HCT116 (cell line): ENCODE measurements at regions not wholly inside any gene's neighbourhood (a gene's known extent, or its start where the extent isn't known, plus 50 kb on each side); places are given as distances from the start of the nearest gene placed in this dataset.

Source experiments
- ATAC-seq: fragments of 200-7000 bp; cut with Tn5 transposase; 2 replicates; pipeline ENCODE4 v1.9.1; 2020; ENCODE audit warnings: mild to moderate bottlenecking, moderate library complexity
- BruUV-seq: library from RNA; stranded (reverse); fragments of 400-500 nt; replicated peaks from 2 replicates; lab custom pipeline; 2021; lab: Mats Ljungman, UMichigan
- CTCF ChIA-PET: fragments of 300-600 bp; sonication (Branson Sonifier 250); formaldehyde crosslinking; loops from one replicate; lab custom pipeline; 2021; ENCODE audit warnings: antibody characterized with exemption; lab: Charles Lee
- POLR2A ChIA-PET: fragments of 300-600, 350-600 bp; sonication (Branson Sonifier 250); formaldehyde crosslinking; loops from one replicate; lab custom pipeline; 2021; ENCODE audit warnings: antibody characterized with exemption; lab: Charles Lee
- RAD21 ChIA-PET, 2 experiments: fragments of 300-600 bp; sonication (Branson Sonifier 250); formaldehyde crosslinking; loops; one replicate each; lab custom pipeline; 2023; ENCODE audit warnings: low total read pairs in 2 of 2; ENCODE audit not compliant: uncharacterized antibody in 2 of 2, unreplicated experiment in 2 of 2, low non-redundant PET in 1 of 2; lab: Charles Lee
- DNase-seq: peaks from one replicate; pipeline ENCODE4 v3.0.0-alpha.2; 2010; ENCODE audit warnings: low read depth, low spot score
- H2AFZ ChIP-seq: fragments of 200-600 bp; shearing (Covaris generic), sonication (generic); 2 replicates; pipeline ENCODE4 v1.6.1; 2017; ENCODE audit warnings: low read depth, mixed run types, mixed read lengths, antibody characterized with exemption, low read length; ENCODE audit not compliant: poor library complexity, severe bottlenecking
- H3K27ac ChIP-seq: 2 replicates; pipeline ENCODE4 v1.5.1; 2012; ENCODE audit warnings: low read depth, low read length
- H3K27me3 ChIP-seq: fragments of 200-600 bp; sonication (generic); 2 replicates; pipeline ENCODE4 v1.6.1; 2016; ENCODE audit warnings: mixed run types, low read length, mixed read lengths; ENCODE audit not compliant: insufficient read depth
- H3K36me3 ChIP-seq, 2 experiments: fragments of 200-500 bp in 1 of 2; fragments of 200-600 bp in 1 of 2; sonication (Bioruptor generic) in 1 of 2; sonication (generic) in 1 of 2; 2 replicates each; pipeline versions ENCODE4 v1.5.1 to v1.6.1; 2014 to 2016; ENCODE audit warnings: low read length in 2 of 2, inconsistent platforms in 1 of 2, mixed read lengths in 1 of 2, mixed run types in 1 of 2; ENCODE audit not compliant: insufficient read depth in 2 of 2, control insufficient read depth in 1 of 2
- H3K4me1 ChIP-seq, 2 experiments: fragments of 200-600 bp in 1 of 2; sonication (generic) in 1 of 2; 2 replicates each; pipeline versions ENCODE4 v1.5.1 to v1.6.1; 2012 to 2017; ENCODE audit warnings: low read length in 2 of 2, inconsistent platforms in 1 of 2, mild to moderate bottlenecking in 1 of 2, mixed read lengths in 1 of 2, mixed run types in 1 of 2, moderate library complexity in 1 of 2; ENCODE audit not compliant: insufficient read depth in 2 of 2, control insufficient read depth in 1 of 2
- H3K4me2 ChIP-seq: fragments of 200-600 bp; sonication (generic); 2 replicates; pipeline ENCODE4 v1.6.1; 2017; ENCODE audit warnings: mixed run types, low read length, mixed read lengths
- H3K4me3 ChIP-seq, 2 experiments: fragments of 200-600 bp in 1 of 2; sonication (generic) in 1 of 2; replicated peaks in 1 of 2; 2 replicates each; pipeline ENCODE4 v1.5.1; 2011 to 2016; ENCODE audit warnings: low read length in 2 of 2, control low read depth in 1 of 2, low read depth in 1 of 2, mild to moderate bottlenecking in 1 of 2, mixed read lengths in 1 of 2, mixed run types in 1 of 2
- H3K79me2 ChIP-seq: fragments of 200-600 bp; sonication (generic); 2 replicates; pipeline ENCODE4 v1.6.1; 2017; ENCODE audit warnings: mild to moderate bottlenecking, mixed run types, low read length, moderate library complexity, mixed read lengths; ENCODE audit not compliant: insufficient read depth
- H3K9ac ChIP-seq: fragments of 200-600 bp; sonication (generic); 2 replicates; pipeline ENCODE4 v1.6.1; 2016; ENCODE audit warnings: low read length, mixed read lengths
- H3K9me2 ChIP-seq: fragments of 200-600 bp; sonication (generic), shearing (Covaris generic); 2 replicates; pipeline ENCODE4 v1.6.1; 2017; ENCODE audit warnings: mixed run types, mild to moderate bottlenecking, moderate library complexity; ENCODE audit not compliant: insufficient read depth
- H3K9me3 ChIP-seq, 2 experiments: fragments of 200-500 bp in 1 of 2; fragments of 200-600 bp in 1 of 2; sonication (Bioruptor generic) in 1 of 2; sonication (generic) in 1 of 2; 2 replicates each; pipeline ENCODE4 v1.6.1; 2014 to 2017; ENCODE audit warnings: low read length in 2 of 2, mixed read lengths in 2 of 2, inconsistent platforms in 1 of 2, low read depth in 1 of 2, mild to moderate bottlenecking in 1 of 2, mixed run types in 1 of 2, moderate library complexity in 1 of 2; ENCODE audit not compliant: control insufficient read depth in 1 of 2, insufficient read depth in 1 of 2
- H4K20me1 ChIP-seq: fragments of 200-600 bp; sonication (generic), shearing (Covaris generic); 2 replicates; pipeline ENCODE4 v1.6.1; 2017; ENCODE audit warnings: mixed run types, mild to moderate bottlenecking, moderate library complexity; ENCODE audit not compliant: insufficient read depth
- CBX3 ChIP-seq: IDR thresholded peaks from 2 replicates; pipeline ENCODE4 v1.6.1; 2012; ENCODE audit warnings: low read depth
- CEBPB ChIP-seq: IDR thresholded peaks from 2 replicates; pipeline ENCODE4 v1.6.1; 2012; ENCODE audit warnings: low read depth
- EZH2 ChIP-seq: fragments of 200-600 bp; sonication (generic); IDR thresholded peaks from 2 replicates; pipeline ENCODE4 v1.6.1; 2017; ENCODE audit warnings: antibody characterized with exemption, mixed run types
- EZH2phosphoT487 ChIP-seq: fragments of 200-600 bp; IDR thresholded peaks from 2 replicates; pipeline ENCODE4 v1.6.1; 2018; ENCODE audit warnings: antibody characterized with exemption, borderline replicate concordance
- JUND ChIP-seq: IDR thresholded peaks from 2 replicates; pipeline ENCODE4 v1.6.1; 2012
- POLR2A ChIP-seq: IDR thresholded peaks from 2 replicates; pipeline ENCODE4 v1.7.0; 2011; ENCODE audit warnings: borderline replicate concordance; ENCODE audit not compliant: insufficient read depth, insufficient read length; ENCODE audit errors: extremely low read depth
- POLR2AphosphoS5 ChIP-seq: IDR thresholded peaks from 2 replicates; pipeline ENCODE4 v1.6.1; 2011; ENCODE audit warnings: mild to moderate bottlenecking, low read depth, low read length, moderate library complexity
- RAD21 ChIP-seq: IDR thresholded peaks from 2 replicates; pipeline ENCODE4 v1.6.1; 2012; ENCODE audit warnings: low read depth, mild to moderate bottlenecking
- SIN3A ChIP-seq: IDR thresholded peaks from 2 replicates; pipeline ENCODE4 v1.6.1; 2012; ENCODE audit warnings: low read depth
- YY1 ChIP-seq: IDR thresholded peaks from 2 replicates; pipeline ENCODE4 v1.6.1; 2011; ENCODE audit warnings: low read length, low read depth, moderate library complexity, mild to moderate bottlenecking; ENCODE audit not compliant: insufficient replicate concordance; ENCODE audit errors: extremely low read depth
- ZFX ChIP-seq: fragments of 450-650 bp; IDR thresholded peaks from 2 replicates; pipeline ENCODE4 v1.6.1; 2017
- ZNF274 ChIP-seq: fragments of 200-500 bp; sonication (Bioruptor generic); IDR thresholded peaks from 2 replicates; pipeline ENCODE4 v1.6.1; 2014; ENCODE audit warnings: mild to moderate bottlenecking, low read depth, low read length, inconsistent platforms
- intact Hi-C: fragments of 100-400 bp; cut with micrococcal nuclease; formaldehyde crosslinking; loops from 2 replicates; pipeline ENCODE4 v1.10.0; 2022
- TF ChIP-seq, protein P1 (sequence below), 3 experiments: fragments of 200-600 bp in 1 of 3; sonication (generic) in 1 of 3; IDR thresholded peaks in 2 of 3; conservative IDR thresholded peaks in 1 of 3; 2 replicates each; pipeline ENCODE4 v1.5.1; 2012 to 2017; ENCODE audit warnings: low read depth in 2 of 3, low read length in 2 of 3, antibody characterized with exemption in 1 of 3, borderline replicate concordance in 1 of 3, control low read depth in 1 of 3, mild to moderate bottlenecking in 1 of 3, mixed read lengths in 1 of 3, mixed run types in 1 of 3, moderate library complexity in 1 of 3; ENCODE audit not compliant: insufficient read depth in 1 of 3
- TF ChIP-seq, protein P2 (sequence below): IDR thresholded peaks from 2 replicates; pipeline ENCODE4 v1.6.1; 2012

DNA sequence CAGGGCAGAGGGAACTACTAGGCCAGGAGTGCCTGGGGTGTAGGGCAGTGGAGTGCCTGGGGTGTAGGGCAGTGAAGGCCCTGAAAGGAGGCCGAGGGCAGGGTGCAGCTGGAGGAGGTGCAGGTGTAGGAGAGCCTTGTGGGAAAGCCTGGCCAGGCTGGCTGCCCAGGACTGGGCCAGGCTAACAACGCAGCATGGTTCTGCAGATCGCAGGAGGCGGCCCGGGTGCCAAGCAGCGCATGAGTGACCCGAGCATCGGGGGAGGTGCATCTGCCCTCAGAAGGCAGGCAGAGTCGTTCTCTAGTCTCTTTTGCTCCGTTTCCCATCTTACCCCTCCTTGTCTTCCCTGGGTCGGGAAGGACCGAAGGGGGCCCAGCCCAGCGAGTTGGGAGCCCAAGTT lies 151.5 kb upstream of the PHACTR3 start:
- RAD21 ChIA-PET, result interaction anchor here in 1 of 2 experiments (0.7 kb wide), 1 partner anchor 942 kb away, joined by 4 read pairs; no protein-coding TSS in a partner anchor

DNA sequence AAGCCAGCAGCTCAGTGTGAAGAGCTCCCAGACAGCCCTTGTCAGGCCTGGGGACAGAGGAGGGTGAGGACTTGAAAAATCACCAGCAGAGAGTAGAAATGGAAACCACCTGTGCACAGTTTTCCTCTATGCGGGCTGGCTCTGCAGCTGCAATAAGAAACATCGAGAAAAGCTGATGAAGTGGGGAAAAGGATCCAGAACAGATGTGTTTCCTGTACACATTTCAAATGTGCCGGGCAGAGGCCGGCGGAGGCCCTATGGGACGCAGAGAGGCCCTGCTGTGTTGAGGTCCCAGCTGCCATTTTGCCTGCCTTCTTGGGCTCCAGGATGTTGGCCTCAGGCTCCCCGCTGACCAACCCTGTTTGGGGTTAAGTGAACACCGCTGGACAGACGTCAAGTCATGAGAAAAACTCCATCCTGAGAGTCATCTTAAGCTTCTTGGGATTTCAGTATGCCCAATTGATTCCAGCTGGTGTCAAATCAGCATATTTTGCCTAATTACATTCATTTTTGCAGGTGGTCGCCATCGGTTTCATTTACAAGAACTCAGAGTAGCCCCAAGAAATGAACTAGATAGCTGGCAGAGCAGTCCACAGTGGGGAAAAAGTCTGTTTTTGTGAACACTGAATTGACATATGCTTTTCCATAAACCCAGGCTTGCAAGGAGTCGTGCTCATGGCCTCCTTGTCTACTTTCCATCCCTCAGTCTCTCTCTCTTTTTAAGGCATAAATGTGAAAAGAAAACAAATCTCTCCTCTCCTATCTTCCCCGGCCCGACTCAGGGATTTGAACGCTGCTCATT lies 150.4 kb upstream of the PHACTR3 start:
- Histone ChIP-seq H3K9ac (no peak overlapping the region), H3K4me1 (0 out of 4 replicates have a peak, but pooled peaks cover 0 to 4% of the 10 kb centered on the region in 2 experiments), H3K9me3 (no peaks in the 10 kb centered on the region), H3K79me2 (no peaks in the 10 kb centered on the region), H3K27me3 (peaks cover 29% of the 10 kb centered on the region; the same call in 1 of the 2 replicates), H3K4me2 (no peak overlapping the region), H2AFZ (no peak overlapping the region), H3K36me3 (no peaks in the 10 kb centered on the region), H3K4me3 (no peak overlapping the region), H3K9me2 (no peaks in the 10 kb centered on the region), H4K20me1 (no peaks in the 10 kb centered on the region), H3K27ac (no peak overlapping the region)
- intact Hi-C loops, result loop anchor here (10.0 kb wide), 2 partner anchors 1219 to 1859 kb away; no protein-coding TSS in a partner anchor
- no peak for ATAC-seq
- POLR2A ChIA-PET, result no interaction called here
- BruUV-seq, result no TSS peak
- RAD21 ChIA-PET, result interaction anchor here in 1 of 2 experiments (0.7 kb wide), 1 partner anchor 943 kb away, joined by 4 read pairs; no protein-coding TSS in a partner anchor
- CTCF ChIA-PET, result interaction anchor here (0.9 to 1.5 kb wide), 3 partner anchors 42 to 972 kb away, joined by 3 to 4 read pairs (median 3); no protein-coding TSS in a partner anchor
- TF ChIP-seq SIN3A (no peak), YY1 (no peak), ZNF274 (no peak), EZH2 (no peak), JUND (no peak), RAD21 (no peak), CBX3 (no peak), POLR2A (no peak), ZFX (no peak), POLR2AphosphoS5 (no peak), EZH2phosphoT487 (no peak), CEBPB (no peak)
- TF ChIP-seq, protein P1, sequence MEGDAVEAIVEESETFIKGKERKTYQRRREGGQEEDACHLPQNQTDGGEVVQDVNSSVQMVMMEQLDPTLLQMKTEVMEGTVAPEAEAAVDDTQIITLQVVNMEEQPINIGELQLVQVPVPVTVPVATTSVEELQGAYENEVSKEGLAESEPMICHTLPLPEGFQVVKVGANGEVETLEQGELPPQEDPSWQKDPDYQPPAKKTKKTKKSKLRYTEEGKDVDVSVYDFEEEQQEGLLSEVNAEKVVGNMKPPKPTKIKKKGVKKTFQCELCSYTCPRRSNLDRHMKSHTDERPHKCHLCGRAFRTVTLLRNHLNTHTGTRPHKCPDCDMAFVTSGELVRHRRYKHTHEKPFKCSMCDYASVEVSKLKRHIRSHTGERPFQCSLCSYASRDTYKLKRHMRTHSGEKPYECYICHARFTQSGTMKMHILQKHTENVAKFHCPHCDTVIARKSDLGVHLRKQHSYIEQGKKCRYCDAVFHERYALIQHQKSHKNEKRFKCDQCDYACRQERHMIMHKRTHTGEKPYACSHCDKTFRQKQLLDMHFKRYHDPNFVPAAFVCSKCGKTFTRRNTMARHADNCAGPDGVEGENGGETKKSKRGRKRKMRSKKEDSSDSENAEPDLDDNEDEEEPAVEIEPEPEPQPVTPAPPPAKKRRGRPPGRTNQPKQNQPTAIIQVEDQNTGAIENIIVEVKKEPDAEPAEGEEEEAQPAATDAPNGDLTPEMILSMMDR (IDR thresholded peaks at IDR 0.05 in 2 of 3, conservative IDR thresholded peaks at IDR 0.05 in 1 of 3; ENCODE audit: borderline replicate concordance in 1 of 3, insufficient read depth in 1 of 3, low read depth in 2 of 3, low read length in 2 of 3), result no peak
- DNase-seq, result no peak

More for the DNA sequence above, 151.5 kb upstream of the PHACTR3 start:
- Histone ChIP-seq H2AFZ (no peak overlapping the region), H3K9me2 (no peaks in the 10 kb centered on the region), H3K27me3 (peaks cover 40% of the 10 kb centered on the region), H3K4me1 (0 out of 4 replicates have a peak, but pooled peaks cover 0 to 4% of the 10 kb centered on the region in 2 experiments), H3K9me3 (no peaks in the 10 kb centered on the region), H3K36me3 (no peaks in the 10 kb centered on the region), H3K4me2 (no peak overlapping the region), H3K27ac (no peak overlapping the region), H3K79me2 (no peaks in the 10 kb centered on the region), H3K9ac (no peak overlapping the region), H4K20me1 (no peaks in the 10 kb centered on the region), H3K4me3 (no peak overlapping the region)
- CTCF ChIA-PET, result interaction anchor here (0.9 to 1.3 kb wide), 2 partner anchors 43 to 239 kb away, joined by 3 read pairs; no protein-coding TSS in a partner anchor
- TF ChIP-seq, protein P2, sequence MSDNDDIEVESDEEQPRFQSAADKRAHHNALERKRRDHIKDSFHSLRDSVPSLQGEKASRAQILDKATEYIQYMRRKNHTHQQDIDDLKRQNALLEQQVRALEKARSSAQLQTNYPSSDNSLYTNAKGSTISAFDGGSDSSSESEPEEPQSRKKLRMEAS, result no peak
- intact Hi-C loops, result loop anchor here (10.0 kb wide), 2 partner anchors 1218 to 1858 kb away; no protein-coding TSS in a partner anchor
- POLR2A ChIA-PET, result no interaction called here
- no peak for ATAC-seq
- DNase-seq, result no peak
- BruUV-seq, result no TSS peak
